Globus pallidus (tissue), 1 donor: ENCODE measurements at regions not wholly inside any gene's neighbourhood (a gene's known extent, or its start where the extent isn't known, plus 50 kb on each side); places are given as distances from the start of the nearest gene placed in this dataset.
A peak's percentile ranks its signal among the peaks of the same experiment; 100 is the strongest.
"Not testable (repeated sequence)": the region's sequence is repeated elsewhere in the genome, so short reads cannot be mapped to it uniquely, and the experiment has no call there.

ENCODE experiments used
- DNase-seq: peaks from one replicate; pipeline ENCODE4 v3.0.0-alpha.2; 2015; ENCODE audit warnings: low spot score

GRCh38 chr16:59540621-59541020, 806.5 kb upstream of the GOT2 start:
- no peak for DNase-seq

GRCh38 chr16:59535298-59535697, 801.2 kb upstream of the GOT2 start:
- no peak for DNase-seq

- DNase-seq: no peak
These were observed 793.3 kb upstream of the GOT2 start for GRCh38 chr16:59527206-59527997.

- DNase-seq: no peak
These were observed 788.7 kb upstream of the GOT2 start for GRCh38 chr16:59522826-59523225.

- DNase-seq: not testable (repeated sequence)
These were observed 784.6 kb upstream of the GOT2 start for GRCh38 chr16:59518721-59519120.

- DNase-seq: no peak
These were observed 780.5 kb upstream of the GOT2 start for GRCh38 chr16:59514651-59515050.

GRCh38 chr16:59510008-59510424, 775.9 kb upstream of the GOT2 start:
- DNase-seq: peak; percentile 66

- no peak for DNase-seq
These were observed 766.5 kb upstream of the GOT2 start for GRCh38 chr16:59500601-59501000.

- no peak for DNase-seq
These were observed 753.0 kb upstream of the GOT2 start for GRCh38 chr16:59487067-59487466.

- DNase-seq: no peak
These were observed 750.9 kb upstream of the GOT2 start for GRCh38 chr16:59484833-59485516.

- DNase-seq: no peak
These were observed 744.7 kb upstream of the GOT2 start for GRCh38 chr16:59478838-59479237.

GRCh38 chr16:59470556-59470955, 736.4 kb upstream of the GOT2 start:
- no peak for DNase-seq

GRCh38 chr16:59469266-59469665, 735.1 kb upstream of the GOT2 start:
- DNase-seq: no peak

GRCh38 chr16:59463776-59464175, 729.7 kb upstream of the GOT2 start:
- DNase-seq: no peak

GRCh38 chr16:59459806-59460205, 725.7 kb upstream of the GOT2 start:
- no peak for DNase-seq

GRCh38 chr16:59455497-59455896, 721.4 kb upstream of the GOT2 start:
- no peak for DNase-seq

- not testable (repeated sequence) for DNase-seq
These were observed 716.4 kb upstream of the GOT2 start for GRCh38 chr16:59450513-59450912.

- DNase-seq: no peak
These were observed 706.4 kb upstream of the GOT2 start for GRCh38 chr16:59440502-59440901.

GRCh38 chr16:59432896-59433295, 698.8 kb upstream of the GOT2 start:
- DNase-seq: no peak

GRCh38 chr16:59432276-59432675, 698.2 kb upstream of the GOT2 start:
- no peak for DNase-seq

GRCh38 chr16:59424714-59425273, 690.7 kb upstream of the GOT2 start:
- no peak for DNase-seq

- DNase-seq: no peak
These were observed 678.1 kb upstream of the GOT2 start for GRCh38 chr16:59411961-59412841.
